Activated CD8-positive, alpha-beta T cell treated with anti-CD3 and anti-CD28 coated beads for 36 hours (primary cell): ENCODE measurements at regions not wholly inside any gene's neighbourhood (a gene's known extent, or its start where the extent isn't known, plus 50 kb on each side); places are given as distances from the start of the nearest gene placed in this dataset.

Source experiments
- ATAC-seq: fragments of 200-7000 bp; cut with Tn5 transposase; one replicate; pipeline ENCODE4 v1.10.0; 2021; ENCODE audit warnings: mild to moderate bottlenecking, moderate library complexity
- CTCF ChIA-PET: fragments of 350-600 bp; sonication (Branson Sonifier 250); formaldehyde crosslinking; loops from one replicate; lab custom pipeline; 2021; ENCODE audit warnings: antibody characterized with exemption; lab: Charles Lee
- POLR2A ChIA-PET: fragments of 350-600 bp; sonication (Branson Sonifier 250); formaldehyde crosslinking; loops from one replicate; lab custom pipeline; 2021; ENCODE audit warnings: antibody characterized with exemption; lab: Charles Lee
- DNase-seq: peaks from one replicate; pipeline ENCODE4 v3.0.0-alpha.2; 2020
- H3K27ac Mint-ChIP-seq: one replicate; pipeline ENCODE4 v1.8.0; 2021; ENCODE audit warnings: mild to moderate bottlenecking, mixed read lengths
- H3K27me3 Mint-ChIP-seq: one replicate; pipeline ENCODE4 v1.8.0; 2021; ENCODE audit warnings: mixed read lengths
- H3K36me3 Mint-ChIP-seq: one replicate; pipeline ENCODE4 v1.8.0; 2021; ENCODE audit warnings: low read depth, mixed read lengths
- H3K4me1 Mint-ChIP-seq: one replicate; pipeline ENCODE4 v1.8.0; 2021; ENCODE audit warnings: low read depth, mixed read lengths
- H3K4me3 Mint-ChIP-seq: one replicate; pipeline ENCODE4 v1.8.0; 2021; ENCODE audit warnings: mild to moderate bottlenecking, moderate library complexity, mixed read lengths
- H3K9me3 Mint-ChIP-seq: one replicate; pipeline ENCODE4 v1.8.0; 2021; ENCODE audit warnings: mixed read lengths
- intact Hi-C: fragments of 100-400 bp; cut with micrococcal nuclease; formaldehyde crosslinking; loops from one replicate; pipeline ENCODE4 v1.10.0; 2022
- TF ChIP-seq, protein P1 (sequence below): fragments of 200-600 bp; IDR thresholded peaks from one replicate; pipeline ENCODE4 v1.8.0; 2022; ENCODE audit warnings: antibody characterized with exemption, mild to moderate bottlenecking

DNA sequence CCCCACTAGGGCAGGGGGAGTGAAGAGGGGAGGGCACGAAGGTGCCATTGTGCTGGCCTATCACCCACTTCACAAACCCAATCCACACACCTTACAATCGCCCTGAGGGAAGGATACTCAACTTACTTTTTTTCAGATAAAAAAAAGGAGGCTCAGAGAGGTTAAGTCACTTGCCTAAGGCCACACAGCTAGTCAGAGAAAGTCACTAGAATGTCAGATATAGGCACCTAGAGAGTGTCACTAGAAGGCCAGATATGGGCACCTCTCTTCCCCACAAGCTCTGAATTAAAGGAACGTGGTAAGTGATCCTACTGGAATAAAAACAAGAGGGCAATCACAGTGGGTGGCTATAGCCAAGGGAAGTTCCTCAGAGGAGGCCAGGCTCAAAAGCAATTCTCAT, 204.5 kb upstream of the ASIC2 start:
- no peak for ATAC-seq
- no peaks in the 10 kb centered on the region for H3K27me3 Mint-ChIP-seq
- H3K27ac Mint-ChIP-seq: no peak overlapping the region
- no peaks in the 10 kb centered on the region for H3K4me1 Mint-ChIP-seq
- H3K4me3 Mint-ChIP-seq: no peak overlapping the region
- DNase-seq: no peak
- H3K36me3 Mint-ChIP-seq: no peaks in the 10 kb centered on the region
- intact Hi-C loops: no loop called here
- TF ChIP-seq, protein P1, sequence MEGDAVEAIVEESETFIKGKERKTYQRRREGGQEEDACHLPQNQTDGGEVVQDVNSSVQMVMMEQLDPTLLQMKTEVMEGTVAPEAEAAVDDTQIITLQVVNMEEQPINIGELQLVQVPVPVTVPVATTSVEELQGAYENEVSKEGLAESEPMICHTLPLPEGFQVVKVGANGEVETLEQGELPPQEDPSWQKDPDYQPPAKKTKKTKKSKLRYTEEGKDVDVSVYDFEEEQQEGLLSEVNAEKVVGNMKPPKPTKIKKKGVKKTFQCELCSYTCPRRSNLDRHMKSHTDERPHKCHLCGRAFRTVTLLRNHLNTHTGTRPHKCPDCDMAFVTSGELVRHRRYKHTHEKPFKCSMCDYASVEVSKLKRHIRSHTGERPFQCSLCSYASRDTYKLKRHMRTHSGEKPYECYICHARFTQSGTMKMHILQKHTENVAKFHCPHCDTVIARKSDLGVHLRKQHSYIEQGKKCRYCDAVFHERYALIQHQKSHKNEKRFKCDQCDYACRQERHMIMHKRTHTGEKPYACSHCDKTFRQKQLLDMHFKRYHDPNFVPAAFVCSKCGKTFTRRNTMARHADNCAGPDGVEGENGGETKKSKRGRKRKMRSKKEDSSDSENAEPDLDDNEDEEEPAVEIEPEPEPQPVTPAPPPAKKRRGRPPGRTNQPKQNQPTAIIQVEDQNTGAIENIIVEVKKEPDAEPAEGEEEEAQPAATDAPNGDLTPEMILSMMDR: no peak
- ChIA-PET CTCF (no interaction called here), POLR2A (no interaction called here)
- H3K9me3 Mint-ChIP-seq: no peaks in the 10 kb centered on the region

DNA sequence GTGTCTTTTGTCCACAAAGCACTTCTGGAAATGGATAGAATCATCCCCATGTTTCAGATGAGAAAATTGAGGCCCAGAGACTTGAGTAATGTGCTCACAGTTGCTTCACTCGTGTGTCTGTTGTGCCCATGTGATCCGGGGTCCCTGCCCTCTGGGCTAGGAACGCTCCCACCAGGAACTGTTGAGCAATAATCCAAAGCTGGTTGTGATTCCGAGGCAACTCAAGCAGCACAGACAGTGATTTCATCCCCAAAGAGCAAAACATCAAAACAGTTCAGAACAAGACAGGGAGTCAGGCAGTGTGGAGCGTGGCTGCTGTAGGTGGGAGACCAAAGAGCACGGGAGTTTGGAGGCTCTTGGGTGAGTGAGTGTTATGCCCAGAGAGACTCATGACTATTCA, 205.0 kb upstream of the ASIC2 start:
- no peak overlapping the region for H3K27ac Mint-ChIP-seq
- ChIA-PET CTCF (no interaction called here), POLR2A (no interaction called here)
- H3K9me3 Mint-ChIP-seq: no peaks in the 10 kb centered on the region
- H3K36me3 Mint-ChIP-seq: no peaks in the 10 kb centered on the region
- TF ChIP-seq, protein P1: no peak
- ATAC-seq: no peak
- no peaks in the 10 kb centered on the region for H3K27me3 Mint-ChIP-seq
- DNase-seq: no peak
- H3K4me1 Mint-ChIP-seq: no peaks in the 10 kb centered on the region
- no peak overlapping the region for H3K4me3 Mint-ChIP-seq
- intact Hi-C loops: no loop called here

DNA sequence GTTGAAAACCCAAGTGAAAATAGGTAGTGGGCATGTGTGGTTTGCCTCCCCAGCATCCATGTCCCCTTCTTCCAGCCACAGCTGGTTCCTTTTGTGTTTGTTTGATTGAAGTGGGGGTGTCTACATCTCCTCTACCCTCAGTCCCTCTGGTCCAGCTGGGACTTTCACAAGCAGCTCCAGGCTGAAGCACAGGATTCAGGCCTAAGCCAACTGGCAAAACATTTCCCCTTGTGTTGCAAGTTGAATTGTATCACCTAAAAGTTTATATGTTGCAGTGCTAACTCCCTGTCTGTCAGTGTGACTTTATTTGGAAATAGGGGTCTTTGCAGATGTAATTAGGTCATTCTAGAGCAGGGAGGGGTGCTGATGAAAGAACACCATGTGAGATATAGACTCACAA, 205.9 kb upstream of the ASIC2 start:
- H3K36me3 Mint-ChIP-seq: no peaks in the 10 kb centered on the region
- no peak overlapping the region for H3K4me3 Mint-ChIP-seq
- POLR2A ChIA-PET: no interaction called here
- TF ChIP-seq, protein P1: no peak
- DNase-seq (no peak), ATAC-seq (no peak)
- no peaks in the 10 kb centered on the region for H3K9me3 Mint-ChIP-seq
- no peak overlapping the region for H3K27ac Mint-ChIP-seq
- CTCF ChIA-PET: no interaction called here
- intact Hi-C loops: no loop called here
- peaks cover under 1% of the 10 kb centered on the region for H3K27me3 Mint-ChIP-seq
- H3K4me1 Mint-ChIP-seq: no peaks in the 10 kb centered on the region

DNA sequence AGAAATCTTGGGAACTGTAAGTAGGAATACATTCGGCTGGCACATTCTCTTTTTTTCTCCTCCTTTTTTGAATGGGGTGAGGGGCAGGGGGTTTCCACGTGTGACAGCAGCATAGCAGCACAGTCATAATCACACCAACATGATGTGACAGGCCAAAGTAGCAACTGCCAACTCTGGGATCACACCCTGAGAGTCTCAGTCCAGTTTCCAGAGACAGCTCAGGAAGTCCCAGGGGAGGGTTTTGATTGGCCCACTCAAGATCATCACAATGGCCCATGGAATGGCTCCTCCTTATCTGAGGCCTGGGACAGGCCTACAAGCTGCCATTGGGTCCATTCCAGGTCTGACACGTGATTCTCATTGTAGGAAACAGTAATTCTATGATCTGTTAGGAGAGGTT, 207.1 kb upstream of the ASIC2 start:
- POLR2A ChIA-PET: no interaction called here
- TF ChIP-seq, protein P1: no peak
- H3K9me3 Mint-ChIP-seq: no peaks in the 10 kb centered on the region
- DNase-seq (no peak), ATAC-seq (no peak)
- intact Hi-C loops: no loop called here
- H3K4me3 Mint-ChIP-seq: no peak overlapping the region
- H3K27me3 Mint-ChIP-seq: peaks cover 1% of the 10 kb centered on the region
- H3K36me3 Mint-ChIP-seq: no peaks in the 10 kb centered on the region
- CTCF ChIA-PET: no interaction called here
- no peak overlapping the region for H3K27ac Mint-ChIP-seq
- H3K4me1 Mint-ChIP-seq: no peaks in the 10 kb centered on the region

DNA sequence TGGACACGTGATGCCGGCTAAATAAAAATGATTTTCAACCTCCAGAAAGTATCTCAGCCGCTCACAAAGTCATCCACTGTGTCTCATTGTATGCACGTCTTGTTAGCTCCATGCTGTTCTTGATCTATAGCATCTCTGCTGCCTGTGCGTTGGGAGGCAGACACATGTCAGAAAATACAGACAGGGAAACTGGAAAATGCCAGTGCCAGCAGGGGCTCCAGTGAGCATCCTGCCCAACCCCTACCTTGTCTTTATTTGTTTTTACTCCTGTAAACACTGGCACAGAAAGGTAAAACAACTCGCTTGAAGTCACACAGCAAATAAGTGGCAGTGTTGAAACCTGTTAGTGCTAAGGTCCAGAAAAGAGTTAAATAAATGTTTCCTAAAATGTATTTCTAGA, 208.1 kb upstream of the ASIC2 start:
- Mint-ChIP-seq H3K9me3 (no peaks in the 10 kb centered on the region), H3K27ac (no peak overlapping the region), H3K4me3 (no peak overlapping the region), H3K4me1 (no peaks in the 10 kb centered on the region), H3K36me3 (no peaks in the 10 kb centered on the region), H3K27me3 (peaks cover 3% of the 10 kb centered on the region)
- DNase-seq (no peak), ATAC-seq (no peak)
- intact Hi-C loops: no loop called here
- TF ChIP-seq, protein P1: no peak
- CTCF ChIA-PET: no interaction called here
- POLR2A ChIA-PET: no interaction called here
